ENCODE measurements at regions not wholly inside any gene's neighbourhood (a gene's known extent, or its start where the extent isn't known, plus 50 kb on each side); places are given as distances from the start of the nearest gene placed in this dataset.
"Not testable (repeated sequence)": the region's sequence is repeated elsewhere in the genome, so short reads cannot be mapped to it uniquely, and the experiment has no call there.

DNA sequence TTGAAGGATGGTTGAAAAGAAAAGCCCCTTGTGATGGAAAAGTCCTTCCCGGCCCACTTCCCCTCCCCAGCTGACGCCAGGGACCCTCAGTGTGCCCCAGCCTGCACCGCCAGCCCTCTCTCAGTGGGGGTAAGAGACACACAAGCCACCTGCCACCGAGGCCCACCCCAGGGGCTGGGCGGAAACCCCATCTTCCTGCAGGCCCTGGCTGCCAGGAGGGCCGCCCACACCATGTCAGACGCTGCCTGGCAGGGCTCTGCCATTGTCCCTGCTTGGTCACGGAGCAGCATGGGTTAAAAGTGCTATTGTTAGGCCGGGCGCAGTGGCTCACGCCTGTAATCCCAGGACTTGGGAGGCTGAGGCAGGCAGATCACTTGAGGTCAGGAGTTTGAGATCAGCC lies 142.0 kb upstream of the ZNF469 start:
- not testable (repeated sequence) for DNase-seq (ENCODE audit: low spot score); ATAC-seq (ENCODE audit: low FRiP score)

- DNase-seq (ENCODE audit: low spot score); ATAC-seq (ENCODE audit: low FRiP score): not testable (repeated sequence)
Observed at GRCh38 chr16:88241404-88242311, 141.1 kb upstream of the ZNF469 start.

- peak; percentile 60 for ATAC-seq (ENCODE audit: low FRiP score)
- not testable (repeated sequence) for DNase-seq (ENCODE audit: low spot score)
Observed at GRCh38 chr16:88242312-88243295, 140.2 kb upstream of the ZNF469 start.

GRCh38 chr16:88243921-88244320 lies 138.8 kb upstream of the ZNF469 start:
- ATAC-seq (ENCODE audit: low FRiP score); DNase-seq (ENCODE audit: low spot score): not testable (repeated sequence)

GRCh38 chr16:88245241-88246081 lies 137.3 kb upstream of the ZNF469 start:
- DNase-seq (ENCODE audit: low spot score) = not testable (repeated sequence)
- peak; percentile 81 for ATAC-seq (ENCODE audit: low FRiP score)

- not testable (repeated sequence) for DNase-seq (ENCODE audit: low spot score); ATAC-seq (ENCODE audit: low FRiP score)
Observed at GRCh38 chr16:88246955-88247582, 135.7 kb upstream of the ZNF469 start.

GRCh38 chr16:88247583-88247966 lies 135.2 kb upstream of the ZNF469 start:
- not testable (repeated sequence) for ATAC-seq (ENCODE audit: low FRiP score); DNase-seq (ENCODE audit: low spot score)

DNA sequence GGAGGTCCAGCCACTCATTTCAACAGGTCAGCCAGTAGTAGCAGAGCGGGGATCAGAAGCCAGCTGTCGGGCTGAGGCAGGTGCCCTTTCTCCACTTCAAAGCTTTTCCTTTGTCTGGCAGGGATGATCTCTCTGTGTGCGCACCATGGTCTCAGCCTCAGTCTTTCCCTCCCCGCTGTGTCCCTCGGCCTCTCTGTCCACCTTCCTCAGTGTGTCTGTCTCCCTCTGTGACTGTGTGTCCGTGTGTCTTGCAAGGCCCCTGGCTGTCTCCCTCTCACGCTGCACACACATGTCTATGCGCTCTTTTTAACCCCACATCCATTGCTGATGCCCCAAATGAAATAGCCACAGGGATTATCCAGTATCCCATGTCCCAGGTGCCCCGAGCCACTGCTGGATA lies 134.0 kb upstream of the ZNF469 start:
- not testable (repeated sequence) for ATAC-seq (ENCODE audit: low FRiP score); DNase-seq (ENCODE audit: low spot score)

DNA sequence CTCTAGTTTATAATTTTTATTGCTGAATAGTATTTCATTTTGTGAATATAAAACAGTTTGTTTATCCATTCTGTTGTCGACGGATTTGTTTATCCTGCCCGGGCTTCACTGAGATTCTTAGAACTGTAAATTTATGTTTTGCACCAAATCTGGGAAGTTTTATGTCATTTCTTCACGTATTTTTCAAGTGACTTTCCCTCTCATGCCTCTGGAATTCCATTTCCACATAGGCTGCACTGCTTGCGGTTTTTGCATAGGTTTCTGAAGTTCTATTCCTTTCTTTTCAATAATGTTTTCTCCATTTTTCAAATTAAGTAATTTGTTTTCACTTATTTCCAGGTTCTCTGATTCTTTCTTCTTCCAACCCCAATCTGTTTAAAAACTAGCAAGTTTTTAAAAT lies 132.4 kb upstream of the ZNF469 start:
- ATAC-seq (ENCODE audit: low FRiP score); DNase-seq (ENCODE audit: low spot score): not testable (repeated sequence)

- DNase-seq (ENCODE audit: low spot score); ATAC-seq (ENCODE audit: low FRiP score): not testable (repeated sequence)
Observed at GRCh38 chr16:88252057-88252794, 130.5 kb upstream of the ZNF469 start.

DNA sequence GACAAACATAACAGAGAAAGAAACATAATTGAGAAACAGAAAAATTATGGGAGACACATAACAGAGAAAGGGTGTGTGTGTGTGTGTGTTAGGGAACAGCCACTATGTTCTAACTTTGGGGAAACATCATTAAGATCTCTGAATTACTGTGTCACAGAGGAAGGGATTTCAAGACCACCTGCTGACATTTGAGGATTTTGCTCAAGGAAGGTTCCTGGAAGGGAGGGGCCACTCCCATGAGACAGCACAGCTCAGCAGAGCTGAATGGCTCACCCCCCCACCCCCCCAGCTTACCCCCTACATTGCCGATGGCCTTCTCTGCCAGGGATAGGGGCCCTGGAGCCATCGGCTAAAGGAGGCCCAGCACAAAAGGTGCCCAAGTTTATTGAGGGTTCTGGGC lies 124.6 kb upstream of the ZNF469 start:
- DNase-seq (ENCODE audit: low spot score); ATAC-seq (ENCODE audit: low FRiP score): not testable (repeated sequence)

DNA sequence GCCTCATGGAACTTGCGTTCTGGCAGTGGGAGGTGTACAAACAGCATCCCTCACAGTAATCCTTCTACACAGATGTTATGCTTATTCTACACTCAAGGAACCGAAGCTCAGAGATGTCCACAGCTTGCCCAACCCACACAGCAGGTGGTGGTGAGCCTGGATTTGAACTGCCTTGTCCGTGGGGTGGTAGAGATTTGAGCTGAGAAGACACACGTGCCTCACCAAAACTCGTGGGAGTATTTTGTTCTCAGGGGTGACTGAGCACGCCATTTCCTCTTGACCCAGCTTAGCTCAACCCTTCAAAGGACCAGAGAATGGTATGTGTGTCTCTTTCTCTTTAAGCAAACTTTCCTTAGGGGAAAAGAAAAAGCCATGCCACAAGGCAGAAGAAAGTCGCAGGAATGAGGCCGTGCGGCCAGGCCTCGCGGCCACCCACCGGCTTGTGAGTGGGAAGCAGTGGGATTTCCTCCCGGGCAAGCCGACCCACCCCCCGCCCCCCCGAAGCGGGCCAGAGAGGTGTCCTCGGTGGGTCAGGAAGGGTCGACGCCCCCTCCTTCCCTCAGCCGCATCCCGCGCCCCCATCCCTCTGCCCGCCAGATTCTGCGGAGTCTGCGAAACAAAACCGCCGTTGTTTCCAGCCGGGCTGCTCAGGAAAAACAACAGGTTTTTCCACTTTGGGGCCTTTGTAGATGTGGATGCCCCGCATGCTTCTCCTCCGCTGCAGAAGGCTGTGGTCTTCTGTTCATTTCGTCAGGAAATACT lies 123.8 kb upstream of the ZNF469 start:
- ATAC-seq (ENCODE audit: low FRiP score) = not testable (repeated sequence)

DNA sequence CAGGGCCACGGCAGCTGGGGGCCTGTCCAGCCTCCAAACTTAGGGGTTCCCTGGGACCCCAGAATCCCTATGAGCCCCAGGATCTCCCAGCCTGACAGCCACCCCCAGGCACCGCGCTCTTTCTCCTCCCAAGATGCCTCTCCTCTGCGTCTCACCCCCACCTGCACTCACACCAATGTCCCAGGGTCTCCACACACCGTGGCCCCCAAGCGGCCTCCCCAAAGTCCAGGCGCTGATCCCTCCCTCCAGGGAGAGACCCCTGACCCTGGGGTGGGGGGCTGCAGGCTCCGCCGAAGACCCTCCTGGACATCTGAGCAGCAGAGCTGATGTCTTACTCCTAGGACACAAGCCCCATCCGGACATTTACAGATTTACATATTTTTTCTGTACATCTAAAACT lies 123.2 kb upstream of the ZNF469 start:
- not testable (repeated sequence) for DNase-seq (ENCODE audit: low spot score); ATAC-seq (ENCODE audit: low FRiP score)

More for the DNA sequence above, 123.8 kb upstream of the ZNF469 start:
- DNase-seq (ENCODE audit: low spot score) = not testable (repeated sequence)

GRCh38 chr16:88260146-88260545 lies 122.6 kb upstream of the ZNF469 start:
- ATAC-seq (ENCODE audit: low FRiP score); DNase-seq (ENCODE audit: low spot score): not testable (repeated sequence)

DNA sequence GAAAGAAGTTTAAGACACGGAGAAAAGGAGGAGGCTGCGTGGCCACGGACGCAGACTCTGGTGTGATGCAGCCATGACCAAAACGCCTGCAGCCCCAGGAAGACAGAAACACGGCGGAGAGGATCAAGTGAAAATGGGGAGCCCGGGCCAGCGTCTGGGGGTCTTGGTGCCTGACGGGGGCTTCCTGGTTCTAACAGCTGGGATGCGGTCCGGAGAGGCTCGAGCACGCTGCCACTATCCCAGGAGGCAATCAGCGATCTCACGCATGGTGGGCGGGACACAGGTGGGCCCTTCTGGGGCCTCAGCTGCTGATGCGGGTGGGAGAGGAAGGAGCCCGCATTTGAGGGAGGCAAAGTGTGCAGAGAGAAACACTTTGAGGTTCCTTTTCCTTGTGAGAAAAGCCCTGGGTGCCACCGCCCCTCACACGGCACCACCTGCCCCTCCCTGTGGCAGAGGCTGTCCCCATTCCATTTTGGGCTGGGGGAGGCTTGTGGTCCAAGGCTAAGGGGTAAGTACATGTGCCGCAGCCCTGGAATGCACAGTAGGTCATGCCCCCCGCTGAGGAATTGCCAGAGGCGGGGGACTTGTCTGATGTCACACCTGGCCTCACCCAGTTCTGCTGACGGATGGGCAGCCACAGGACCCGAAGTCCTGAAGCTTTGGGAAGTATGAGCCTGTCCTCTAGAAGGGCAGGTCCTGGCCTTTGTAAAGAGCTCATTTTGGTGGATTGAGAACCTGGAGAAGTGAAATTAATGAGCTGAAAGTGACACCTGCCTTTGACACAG lies 121.7 kb upstream of the ZNF469 start:
- not testable (repeated sequence) for DNase-seq (ENCODE audit: low spot score); ATAC-seq (ENCODE audit: low FRiP score)

Measured in omental fat pad (tissue), 1 donor.